ENCODE measurements at regions not wholly inside any gene's neighbourhood (a gene's known extent, or its start where the extent isn't known, plus 50 kb on each side); places are given as distances from the start of the nearest gene placed in this dataset.

DNA sequence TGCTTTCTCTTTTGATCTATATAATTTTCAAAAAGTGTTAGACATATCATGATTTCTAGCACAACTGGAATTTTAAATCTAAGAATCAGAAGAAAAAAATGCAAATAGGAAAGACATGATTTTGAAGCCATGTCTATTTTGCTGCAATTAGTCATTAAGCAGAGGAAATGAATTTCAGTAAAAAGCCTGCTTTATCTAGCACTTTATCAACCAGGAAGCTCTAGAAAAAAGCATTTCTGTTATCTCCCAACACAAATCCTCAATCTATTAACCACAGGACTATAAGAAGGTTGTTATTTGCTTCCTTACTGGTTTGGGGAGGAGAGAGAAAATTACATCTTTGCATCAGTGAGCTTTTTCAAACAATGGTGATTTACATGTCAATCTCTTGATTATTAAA, 716.7 kb downstream of the DIAPH3 start:
- TF ChIP-seq RAD21 (IDR thresholded peaks at IDR 0.05) (no peak), REST (IDR thresholded peaks at IDR 0.05) (no peak), TAF1 (conservative IDR thresholded peaks at IDR 0.05) (no peak), YY1 (IDR thresholded peaks at IDR 0.05) (no peak)
- TF ChIP-seq, protein P1, sequence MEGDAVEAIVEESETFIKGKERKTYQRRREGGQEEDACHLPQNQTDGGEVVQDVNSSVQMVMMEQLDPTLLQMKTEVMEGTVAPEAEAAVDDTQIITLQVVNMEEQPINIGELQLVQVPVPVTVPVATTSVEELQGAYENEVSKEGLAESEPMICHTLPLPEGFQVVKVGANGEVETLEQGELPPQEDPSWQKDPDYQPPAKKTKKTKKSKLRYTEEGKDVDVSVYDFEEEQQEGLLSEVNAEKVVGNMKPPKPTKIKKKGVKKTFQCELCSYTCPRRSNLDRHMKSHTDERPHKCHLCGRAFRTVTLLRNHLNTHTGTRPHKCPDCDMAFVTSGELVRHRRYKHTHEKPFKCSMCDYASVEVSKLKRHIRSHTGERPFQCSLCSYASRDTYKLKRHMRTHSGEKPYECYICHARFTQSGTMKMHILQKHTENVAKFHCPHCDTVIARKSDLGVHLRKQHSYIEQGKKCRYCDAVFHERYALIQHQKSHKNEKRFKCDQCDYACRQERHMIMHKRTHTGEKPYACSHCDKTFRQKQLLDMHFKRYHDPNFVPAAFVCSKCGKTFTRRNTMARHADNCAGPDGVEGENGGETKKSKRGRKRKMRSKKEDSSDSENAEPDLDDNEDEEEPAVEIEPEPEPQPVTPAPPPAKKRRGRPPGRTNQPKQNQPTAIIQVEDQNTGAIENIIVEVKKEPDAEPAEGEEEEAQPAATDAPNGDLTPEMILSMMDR (IDR thresholded peaks at IDR 0.05; ENCODE audit: low read depth, low read length, missing input control) = no peak
